SU-DHL-6 (cell line): ENCODE measurements at regions not wholly inside any gene's neighbourhood (a gene's known extent, or its start where the extent isn't known, plus 50 kb on each side); places are given as distances from the start of the nearest gene placed in this dataset.

Experiments
- CTCF ChIP-seq: fragments of 200-600 bp; sonication (generic); IDR thresholded peaks from one replicate; pipeline ENCODE4 v1.5.1; 2017; ENCODE audit warnings: antibody characterized with exemption, mild to moderate bottlenecking, low read length, moderate library complexity; ENCODE audit not compliant: insufficient read depth, poor library complexity, severe bottlenecking
- EZH2phosphoT487 ChIP-seq: fragments of 200-600 bp; sonication (generic), shearing (Covaris generic); conservative IDR thresholded peaks from 2 replicates; pipeline ENCODE4 v1.6.1; 2018; ENCODE audit warnings: mild to moderate bottlenecking, antibody characterized with exemption, low read length, moderate library complexity, mixed read lengths

GRCh38 chr13:53691417-53691816 lies 662.8 kb downstream of the OLFM4 start:
- TF ChIP-seq CTCF = no peak
- no peak for TF ChIP-seq EZH2phosphoT487
